MCF 10A (cell line): ENCODE measurements at regions not wholly inside any gene's neighbourhood (a gene's known extent, or its start where the extent isn't known, plus 50 kb on each side); places are given as distances from the start of the nearest gene placed in this dataset.
A peak's percentile ranks its signal among the peaks of the same experiment; 100 is the strongest.
"Not testable (repeated sequence)": the region's sequence is repeated elsewhere in the genome, so short reads cannot be mapped to it uniquely, and the experiment has no call there.

Experiments
- BruUV-seq: library from RNA; stranded (reverse); fragments of 400-500 nt; replicated peaks from 2 replicates; lab custom pipeline; 2021; lab: Mats Ljungman, UMichigan
- CTCF ChIA-PET: fragments of 300-600 bp; sonication (Branson Sonifier 250); formaldehyde crosslinking; extraction: SDS; loops from one replicate; lab custom pipeline; 2021; ENCODE audit warnings: antibody characterized with exemption, inconsistent platforms; lab: Yijun Ruan, JAX
- POLR2A ChIA-PET: fragments of 300-600, 350-650 bp; sonication (Branson Sonifier 250); formaldehyde crosslinking; extraction: SDS; loops from one replicate; lab custom pipeline; 2020; ENCODE audit warnings: antibody characterized with exemption, inconsistent platforms; lab: Yijun Ruan, JAX
- DNase-seq: peaks from one replicate; pipeline ENCODE4 v3.0.0-alpha.2; 2018; ENCODE audit not compliant: unreplicated experiment
- H3K27ac Mint-ChIP-seq: one replicate; pipeline ENCODE4 v1.8.0; 2022; ENCODE audit warnings: mild to moderate bottlenecking, low read depth, mixed read lengths; ENCODE audit not compliant: unreplicated experiment
- H3K27me3 Mint-ChIP-seq: one replicate; pipeline ENCODE4 v1.8.0; 2022; ENCODE audit warnings: mixed read lengths; ENCODE audit not compliant: insufficient read depth, unreplicated experiment
- H3K36me3 Mint-ChIP-seq: one replicate; pipeline ENCODE4 v1.8.0; 2022; ENCODE audit warnings: mild to moderate bottlenecking, moderate library complexity, mixed read lengths; ENCODE audit not compliant: insufficient read depth, unreplicated experiment
- H3K4me1 Mint-ChIP-seq: one replicate; pipeline ENCODE4 v1.8.0; 2022; ENCODE audit warnings: mixed read lengths; ENCODE audit not compliant: insufficient read depth, unreplicated experiment
- H3K4me3 Mint-ChIP-seq: one replicate; pipeline ENCODE4 v1.8.0; 2022; ENCODE audit warnings: mild to moderate bottlenecking, moderate library complexity, mixed read lengths; ENCODE audit not compliant: unreplicated experiment
- H3K9me3 Mint-ChIP-seq: one replicate; pipeline ENCODE4 v1.8.0; 2022; ENCODE audit warnings: mixed read lengths; ENCODE audit not compliant: unreplicated experiment
- CTCF ChIP-seq: fragments of 200-600 bp; IDR thresholded peaks from one replicate; pipeline ENCODE4 v1.8.0; 2022; ENCODE audit warnings: antibody characterized with exemption, mild to moderate bottlenecking; ENCODE audit not compliant: unreplicated experiment
- intact Hi-C: fragments of 100-400 bp; cut with micrococcal nuclease; formaldehyde crosslinking; loops from 2 replicates; pipeline ENCODE4 v1.14.1; 2022

DNA sequence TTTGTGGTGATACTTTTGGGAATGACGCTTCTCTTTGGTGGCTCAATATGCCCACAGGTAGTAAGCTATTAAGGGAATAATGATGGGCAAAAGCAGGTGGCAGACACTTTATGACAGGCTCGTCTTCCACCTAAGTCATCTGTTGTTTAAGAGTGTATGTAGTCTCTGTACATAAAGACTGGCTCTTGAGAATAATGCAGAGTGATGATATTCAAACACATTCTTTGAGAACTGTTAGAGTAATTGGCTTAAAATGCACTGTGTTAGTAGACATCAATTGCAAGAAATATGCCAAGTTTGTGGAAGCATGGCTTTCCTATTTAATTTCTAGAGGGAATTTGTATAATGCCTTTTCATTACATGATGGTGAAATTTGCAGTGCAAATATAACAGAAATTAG lies 694.8 kb upstream of the MIS18BP1 start:
- Mint-ChIP-seq H3K4me3 (no peak overlapping the region), H3K27ac (no peak overlapping the region), H3K36me3 (no peaks in the 10 kb centered on the region), H3K4me1 (no peaks in the 10 kb centered on the region), H3K27me3 (no peaks in the 10 kb centered on the region), H3K9me3 (no peaks in the 10 kb centered on the region)
- ChIA-PET POLR2A (no interaction called here), CTCF (interaction anchor here (0.8 to 1.1 kb wide), 2 partner anchors 17 to 333 kb away, joined by 3 read pairs; no protein-coding TSS in a partner anchor)
- no TSS peak for BruUV-seq
- no peak for TF ChIP-seq CTCF
- DNase-seq, result no peak
- intact Hi-C loops, result no loop called here

DNA sequence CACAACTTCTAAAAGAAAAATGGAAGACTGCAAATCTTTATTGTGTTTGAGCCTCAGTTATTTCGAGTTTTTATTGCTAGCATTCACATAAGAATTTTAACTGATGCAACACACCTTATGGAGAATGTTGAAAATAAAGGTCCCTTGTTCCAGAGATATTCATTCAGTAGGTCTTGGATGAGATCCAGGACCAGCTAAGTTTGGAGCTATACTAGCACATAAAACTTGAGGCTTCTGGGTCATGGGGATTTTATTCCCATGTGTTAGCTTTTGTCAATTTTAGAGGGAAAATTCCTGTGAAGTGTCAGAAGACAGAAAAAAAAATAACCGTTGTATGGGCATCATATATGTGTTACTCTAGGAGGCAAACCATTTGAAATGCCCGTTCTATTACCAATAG lies 693.2 kb upstream of the MIS18BP1 start:
- CTCF ChIA-PET, result interaction anchor here (0.7 kb wide), 1 partner anchor 473 kb away, joined by 3 read pairs; no protein-coding TSS in a partner anchor
- H3K27ac Mint-ChIP-seq, result no peak overlapping the region
- H3K9me3 Mint-ChIP-seq, result no peaks in the 10 kb centered on the region
- H3K36me3 Mint-ChIP-seq, result no peaks in the 10 kb centered on the region
- no peak for DNase-seq
- no peaks in the 10 kb centered on the region for H3K4me1 Mint-ChIP-seq
- POLR2A ChIA-PET, result no interaction called here
- H3K4me3 Mint-ChIP-seq, result no peak overlapping the region
- no peaks in the 10 kb centered on the region for H3K27me3 Mint-ChIP-seq
- intact Hi-C loops, result no loop called here
- no peak for TF ChIP-seq CTCF
- no TSS peak for BruUV-seq

DNA sequence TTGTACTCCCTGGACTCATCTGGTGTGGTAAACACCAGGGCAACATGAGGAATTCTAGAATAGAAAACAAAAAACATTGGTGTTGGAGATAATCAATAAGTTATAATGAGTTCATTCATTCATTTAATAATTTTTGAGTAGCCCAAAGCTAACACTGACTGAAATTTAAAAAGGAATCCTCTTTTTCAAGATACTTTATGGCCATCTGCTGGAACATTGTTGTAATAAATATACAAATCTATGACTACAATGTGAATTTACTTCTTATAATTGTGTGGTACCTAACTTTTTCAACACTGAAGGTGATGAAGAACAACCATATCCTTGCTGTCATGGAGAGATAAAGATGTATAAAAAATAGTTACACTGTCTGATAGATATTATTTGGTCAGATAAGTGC lies 687.3 kb upstream of the MIS18BP1 start:
- peak; percentile 18 for TF ChIP-seq CTCF
- no peaks in the 10 kb centered on the region for H3K9me3 Mint-ChIP-seq
- H3K27me3 Mint-ChIP-seq, result peaks cover 11% of the 10 kb centered on the region
- no peak overlapping the region for H3K27ac Mint-ChIP-seq
- no peak overlapping the region for H3K4me3 Mint-ChIP-seq
- intact Hi-C loops, result loop anchor here (1.0 to 5.0 kb wide), 3 partner anchors 102 to 514 kb away; no protein-coding TSS in a partner anchor
- no peaks in the 10 kb centered on the region for H3K4me1 Mint-ChIP-seq
- no peaks in the 10 kb centered on the region for H3K36me3 Mint-ChIP-seq
- ChIA-PET CTCF (interaction anchor here (0.6 to 1.2 kb wide), 5 partner anchors 40 to 917 kb away, joined by 3 to 4 read pairs (median 3); no protein-coding TSS in a partner anchor), POLR2A (no interaction called here)
- BruUV-seq, result no TSS peak
- DNase-seq, result no peak

- H3K4me1 Mint-ChIP-seq, result no peaks in the 10 kb centered on the region
- H3K27ac Mint-ChIP-seq, result no peak overlapping the region
- BruUV-seq, result no TSS peak
- no peak for DNase-seq
- H3K9me3 Mint-ChIP-seq, result no peaks in the 10 kb centered on the region
- ChIA-PET CTCF (interaction anchor here (0.6 to 2.0 kb wide), 4 partner anchors 10 to 100 kb away, joined by 3 to 11 read pairs (median 3); no protein-coding TSS in a partner anchor), POLR2A (no interaction called here)
- H3K36me3 Mint-ChIP-seq, result no peaks in the 10 kb centered on the region
- H3K27me3 Mint-ChIP-seq, result peaks cover 11% of the 10 kb centered on the region
- no peak overlapping the region for H3K4me3 Mint-ChIP-seq
- TF ChIP-seq CTCF, result no peak
- intact Hi-C loops, result no loop called here
Measured at GRCh38 chr14:45939572-45939971, 686.6 kb upstream of the MIS18BP1 start.

DNA sequence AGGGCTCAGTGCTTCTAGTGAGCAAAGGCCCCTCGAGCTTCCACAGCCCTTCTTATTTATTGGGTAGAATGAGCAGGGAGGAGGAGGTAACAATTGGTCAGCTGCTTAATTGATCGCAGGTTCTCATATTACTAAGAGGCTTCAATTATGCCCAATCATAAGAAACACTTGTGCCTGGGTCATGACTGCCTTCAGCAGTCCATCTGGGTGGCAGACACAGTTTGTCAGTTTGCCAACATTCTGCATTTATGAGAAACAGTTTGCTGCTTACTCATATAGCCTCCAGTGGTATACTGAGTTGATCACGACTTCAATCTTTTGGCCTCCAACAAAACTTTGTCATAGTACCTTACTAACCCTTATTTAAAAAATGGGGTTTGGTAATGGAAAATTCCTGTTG lies 667.0 kb upstream of the MIS18BP1 start:
- H3K27ac Mint-ChIP-seq, BruUV-seq, CTCF ChIA-PET, H3K9me3 Mint-ChIP-seq, H3K4me3 Mint-ChIP-seq, intact Hi-C loops, H3K27me3 Mint-ChIP-seq, H3K36me3 Mint-ChIP-seq: not testable (repeated sequence)
- peaks cover 15% of the 10 kb centered on the region for H3K4me1 Mint-ChIP-seq
- peak; percentile 59 for DNase-seq
- POLR2A ChIA-PET, result interaction anchor here (0.6 kb wide), 1 partner anchor 13 kb away, joined by 3 read pairs; no protein-coding TSS in a partner anchor
